Endodermal cell (in vitro differentiated cells): ENCODE measurements at regions not wholly inside any gene's neighbourhood (a gene's known extent, or its start where the extent isn't known, plus 50 kb on each side); places are given as distances from the start of the nearest gene placed in this dataset.

ENCODE experiments used
- DNase-seq: peaks from one replicate; pipeline ENCODE4 v3.0.0-alpha.2; 2017
- H3K27ac ChIP-seq: 2 replicates; pipeline ENCODE4 v1.5.1; 2013; ENCODE audit warnings: mild to moderate bottlenecking, low read depth, low read length, moderate library complexity
- H3K27me3 ChIP-seq: 2 replicates; pipeline ENCODE4 v1.6.1; 2013; ENCODE audit warnings: mild to moderate bottlenecking, low read length, moderate library complexity; ENCODE audit not compliant: insufficient read depth, control insufficient read depth, poor library complexity, severe bottlenecking
- H3K36me3 ChIP-seq: 2 replicates; pipeline ENCODE4 v1.7.0; 2013; ENCODE audit warnings: mild to moderate bottlenecking, low read length, moderate library complexity; ENCODE audit not compliant: control insufficient read depth, insufficient read depth
- H3K4me1 ChIP-seq: one replicate; pipeline ENCODE4 v1.7.0; 2013; ENCODE audit warnings: low read length; ENCODE audit not compliant: control insufficient read depth, insufficient read depth
- H3K4me3 ChIP-seq: 2 replicates; pipeline ENCODE4 v1.5.1; 2013; ENCODE audit warnings: mild to moderate bottlenecking, low read length, moderate library complexity
- H3K9ac ChIP-seq: 2 replicates; pipeline ENCODE4 v1.6.1; 2013; ENCODE audit warnings: mild to moderate bottlenecking, low read length, moderate library complexity; ENCODE audit not compliant: poor library complexity, severe bottlenecking; ENCODE audit errors: extremely low read depth
- H3K9me3 ChIP-seq: 2 replicates; pipeline ENCODE4 v1.6.1; 2013; ENCODE audit warnings: mild to moderate bottlenecking, low read length, moderate library complexity; ENCODE audit not compliant: control insufficient read depth
- H3K27ac Mint-ChIP-seq: 2 replicates; pipeline ENCODE4 v1.8.0; 2020; ENCODE audit warnings: mixed read lengths
- H3K27me3 Mint-ChIP-seq: 2 replicates; pipeline ENCODE4 v1.8.0; 2021; ENCODE audit warnings: mild to moderate bottlenecking, mixed read lengths; ENCODE audit not compliant: insufficient read depth
- H3K36me3 Mint-ChIP-seq: 2 replicates; pipeline ENCODE4 v1.8.0; 2020; ENCODE audit warnings: low read depth, mixed read lengths
- H3K4me1 Mint-ChIP-seq: 2 replicates; pipeline ENCODE4 v1.8.0; 2020; ENCODE audit warnings: mixed read lengths
- H3K4me3 Mint-ChIP-seq: 2 replicates; pipeline ENCODE4 v1.8.0; 2020; ENCODE audit warnings: mild to moderate bottlenecking, moderate library complexity, mixed read lengths
- H3K9me3 Mint-ChIP-seq: 2 replicates; pipeline ENCODE4 v1.8.0; 2020; ENCODE audit warnings: mild to moderate bottlenecking, mixed read lengths
- CTCF ChIP-seq: fragments of 200-600 bp; sonication (generic); conservative IDR thresholded peaks from 2 replicates; pipeline ENCODE4 v1.5.0; 2021; ENCODE audit warnings: antibody characterized with exemption, mild to moderate bottlenecking
- WGBS, 2 experiments: methylation state at CpG; one replicate each; pipeline versions ENCODE4 v1.1.5 to v1.1.7; 2013; ENCODE audit warnings: missing lambda C conversion rate in 2 of 2, mixed read lengths in 1 of 2; ENCODE audit not compliant: insufficient coverage in 1 of 2, insufficient read length in 1 of 2; 5-methylcytosine and 5-hydroxymethylcytosine counted together

DNA sequence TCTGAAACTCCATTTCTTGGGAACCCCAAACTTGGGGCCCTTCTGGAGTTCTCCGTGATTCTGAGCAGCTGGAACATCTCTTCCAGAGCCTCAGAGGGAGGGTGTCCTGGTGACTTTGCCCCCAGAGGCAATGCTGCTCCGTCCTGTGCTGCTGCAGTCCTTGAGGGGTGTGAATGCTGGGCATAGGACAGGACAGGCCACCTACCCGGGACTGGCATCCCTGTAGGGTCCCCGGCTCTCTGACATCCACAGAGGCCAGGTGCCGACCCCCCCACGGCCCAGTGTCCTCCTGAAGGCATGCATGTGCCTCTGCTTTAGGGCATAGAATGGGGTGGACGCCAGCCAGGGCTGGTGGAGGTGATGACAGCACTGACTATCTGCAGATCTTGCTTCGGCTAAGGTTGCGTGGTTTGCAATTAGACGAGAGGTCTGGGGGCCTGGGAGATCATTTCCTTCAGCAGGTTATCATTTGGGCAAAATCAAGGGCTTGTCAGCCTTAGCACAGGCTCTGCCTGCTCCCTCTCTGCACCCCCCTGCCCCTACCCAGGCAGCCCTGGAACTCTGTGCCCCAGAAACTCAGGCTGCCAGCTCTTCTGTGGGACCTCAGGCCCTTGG lies 136.9 kb upstream of the GPR26 start:
- H3K27me3 ChIP-seq: no peaks in the 10 kb centered on the region
- DNase-seq: peak; percentile 38
- H3K4me1 ChIP-seq: no peaks in the 10 kb centered on the region
- no peaks in the 10 kb centered on the region for H3K36me3 ChIP-seq
- Mint-ChIP-seq H3K36me3 (no peaks in the 10 kb centered on the region), H3K4me1 (no peaks in the 10 kb centered on the region), H3K9me3 (peaks cover 7% of the 10 kb centered on the region), H3K4me3 (no peak overlapping the region), H3K27me3 (no peaks in the 10 kb centered on the region), H3K27ac (no peak overlapping the region)
- H3K9ac ChIP-seq: no peak overlapping the region
- H3K27ac ChIP-seq: no peak overlapping the region
- no peaks in the 10 kb centered on the region for H3K9me3 ChIP-seq
- no peak for TF ChIP-seq CTCF
- H3K4me3 ChIP-seq: no peak overlapping the region
- WGBS, 2 experiments: 83 to 85% methylated on average over 9 to 10 of the region's 10 CpGs

- no peak overlapping the region for H3K9ac ChIP-seq
- H3K27ac ChIP-seq: no peak overlapping the region
- H3K4me3 ChIP-seq: no peak overlapping the region
- TF ChIP-seq CTCF: peak; percentile 28
- no peaks in the 10 kb centered on the region for H3K4me1 ChIP-seq
- Mint-ChIP-seq H3K36me3 (no peaks in the 10 kb centered on the region), H3K27ac (no peak overlapping the region), H3K9me3 (peaks cover 6% of the 10 kb centered on the region), H3K4me3 (no peak overlapping the region), H3K27me3 (no peaks in the 10 kb centered on the region), H3K4me1 (no peaks in the 10 kb centered on the region)
- H3K27me3 ChIP-seq: no peaks in the 10 kb centered on the region
- H3K9me3 ChIP-seq: no peaks in the 10 kb centered on the region
- peak; percentile 71 for DNase-seq
- WGBS, 2 experiments: 81 to 98% methylated on average over 7 to 9 of the region's 9 CpGs
- no peaks in the 10 kb centered on the region for H3K36me3 ChIP-seq
These were observed 135.8 kb upstream of the GPR26 start for GRCh38 chr10:123530166-123530870.

GRCh38 chr10:123535386-123535785 lies 130.8 kb upstream of the GPR26 start:
- no peak overlapping the region for H3K27ac ChIP-seq
- H3K9me3 ChIP-seq: no peaks in the 10 kb centered on the region
- Mint-ChIP-seq H3K36me3 (no peaks in the 10 kb centered on the region), H3K4me1 (peaks cover 16% of the 10 kb centered on the region), H3K27ac (peak overlapping the region; percentile 3), H3K27me3 (no peaks in the 10 kb centered on the region), H3K4me3 (no peak overlapping the region), H3K9me3 (peaks cover 6% of the 10 kb centered on the region)
- peak; percentile 24 for DNase-seq
- TF ChIP-seq CTCF: no peak
- WGBS, 2 experiments: 70 to 79% methylated on average over 3 to 5 of the region's 5 CpGs
- H3K4me1 ChIP-seq: no peaks in the 10 kb centered on the region
- no peak overlapping the region for H3K4me3 ChIP-seq
- H3K36me3 ChIP-seq: no peaks in the 10 kb centered on the region
- no peak overlapping the region for H3K9ac ChIP-seq
- no peaks in the 10 kb centered on the region for H3K27me3 ChIP-seq
